HG03558 (cell line): ENCODE measurements at regions not wholly inside any gene's neighbourhood (a gene's known extent, or its start where the extent isn't known, plus 50 kb on each side); places are given as distances from the start of the nearest gene placed in this dataset.

Experiments
- ATAC-seq: cut with Tn5 transposase; IDR thresholded peaks from one replicate; pipeline ENCODE4 v1.9.1; 2021; ENCODE audit warnings: moderate number of reproducible peaks; ENCODE audit not compliant: unreplicated experiment; ENCODE audit errors: extremely low read depth

GRCh38 chr21:24123785-24124184, 1483.5 kb downstream of the MRPL39 start:
- ATAC-seq: no peak

DNA sequence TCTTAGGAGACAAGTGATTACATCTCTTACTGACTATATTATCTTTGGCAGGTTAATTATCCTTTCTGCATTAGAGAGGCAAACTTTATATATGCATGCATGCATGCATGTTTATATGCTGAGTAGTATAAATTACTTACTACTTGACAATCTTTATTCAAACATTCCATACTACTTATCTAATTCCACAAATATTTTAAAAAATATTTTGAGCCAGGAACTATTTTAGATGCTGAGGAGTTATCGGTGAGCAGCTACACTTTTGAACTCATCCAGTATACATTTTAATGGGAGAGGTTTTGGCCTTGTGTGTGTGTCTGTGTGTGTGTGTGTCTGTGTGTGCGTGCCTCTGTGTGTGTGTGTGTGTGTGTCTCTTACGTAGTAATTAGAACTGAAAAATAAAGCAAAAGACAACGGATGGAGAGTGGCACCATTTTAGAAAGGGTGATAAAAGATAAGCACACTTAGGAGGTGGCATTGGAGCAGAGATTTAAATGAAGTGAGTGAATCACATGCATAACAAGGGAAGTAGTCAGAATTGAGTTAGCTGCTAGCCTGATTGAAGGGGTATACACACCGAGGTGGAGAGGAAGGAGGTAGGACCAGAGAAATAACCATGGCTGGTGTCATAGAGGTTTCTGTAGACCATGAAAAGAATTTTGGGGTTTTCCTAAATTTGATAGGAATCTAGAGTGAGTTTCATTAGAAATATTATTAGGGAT, 1488.4 kb downstream of the MRPL39 start:
- ATAC-seq: no peak

GRCh38 chr21:24115141-24115540, 1492.1 kb downstream of the MRPL39 start:
- no peak for ATAC-seq

- ATAC-seq: no peak
These were observed 1495.3 kb downstream of the MRPL39 start for GRCh38 chr21:24112020-24112419.

DNA sequence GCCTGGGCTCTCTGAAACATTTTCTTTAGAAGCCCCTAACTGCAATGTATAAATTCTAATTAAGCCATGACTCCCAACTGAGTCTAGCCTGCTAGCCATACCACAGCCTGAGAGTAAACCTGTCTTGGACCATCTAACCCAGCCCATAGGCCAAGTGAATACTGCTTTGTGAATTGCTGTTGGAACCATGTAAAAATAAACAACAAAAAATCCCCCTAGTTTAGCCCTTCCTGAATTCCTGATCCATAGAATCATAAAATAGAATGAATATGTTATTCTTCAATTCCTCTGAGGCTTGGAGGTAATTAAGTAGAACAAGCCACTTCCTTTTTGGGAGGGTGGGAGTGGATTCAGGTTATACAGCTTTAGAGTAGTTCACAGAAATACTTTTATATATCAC, 1496.4 kb downstream of the MRPL39 start:
- ATAC-seq: no peak

DNA sequence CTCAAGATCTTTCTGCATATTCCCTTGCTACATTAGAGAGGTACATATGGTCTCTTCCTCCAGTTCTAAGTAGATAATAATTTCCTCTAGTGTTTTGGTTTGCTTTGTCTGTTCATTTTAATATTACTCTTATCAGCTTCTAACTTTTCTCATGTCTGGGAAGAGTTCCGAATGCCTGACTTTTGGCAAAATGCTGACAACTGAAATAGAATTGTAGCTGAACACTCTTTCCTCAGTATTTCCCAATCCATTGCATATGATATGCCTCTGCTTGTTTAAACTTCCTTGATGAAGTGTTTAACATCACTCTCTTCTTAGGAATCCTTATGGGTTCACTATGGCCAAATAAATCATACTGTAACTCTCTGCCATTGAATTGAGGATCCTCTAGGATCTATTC, 1510.1 kb downstream of the MRPL39 start:
- ATAC-seq: no peak

DNA sequence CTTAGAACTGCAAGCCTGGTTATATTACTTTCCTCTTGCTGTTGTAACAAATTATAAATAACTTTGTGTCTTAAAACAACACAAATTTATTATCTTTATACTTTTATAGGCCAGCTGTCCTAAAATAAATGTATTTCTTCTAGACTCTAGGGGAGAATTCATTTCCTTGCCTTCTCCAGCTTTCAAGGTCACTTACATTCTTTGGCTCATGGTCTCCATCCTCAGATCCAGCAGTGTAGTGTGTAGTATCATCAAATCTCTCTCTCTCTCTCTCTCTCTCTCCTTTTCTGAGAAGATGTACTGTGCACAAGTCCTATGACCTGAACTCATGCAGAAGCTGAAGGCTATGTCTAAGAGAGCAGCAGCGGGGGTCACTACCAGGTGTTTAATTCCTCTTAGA, 1510.6 kb downstream of the MRPL39 start:
- no peak for ATAC-seq

DNA sequence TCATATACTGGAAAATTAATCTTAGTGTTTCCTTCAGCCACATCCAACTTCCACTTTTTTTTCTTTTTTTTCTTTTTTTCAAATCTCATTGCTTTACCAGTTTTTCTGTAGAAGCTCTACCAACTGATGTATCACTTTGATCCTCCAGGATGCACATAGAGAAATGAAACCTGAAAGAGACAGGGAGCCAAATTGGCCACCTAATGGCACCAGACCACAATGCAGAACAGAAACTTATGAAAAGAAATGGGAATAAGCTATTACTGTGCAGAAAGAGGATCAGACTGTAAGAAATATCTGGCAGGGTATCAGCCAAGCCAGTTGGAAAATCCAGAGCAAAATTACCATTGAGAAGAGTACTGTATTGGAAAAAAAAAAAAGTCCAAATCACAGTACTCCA, 1514.2 kb downstream of the MRPL39 start:
- no peak for ATAC-seq

DNA sequence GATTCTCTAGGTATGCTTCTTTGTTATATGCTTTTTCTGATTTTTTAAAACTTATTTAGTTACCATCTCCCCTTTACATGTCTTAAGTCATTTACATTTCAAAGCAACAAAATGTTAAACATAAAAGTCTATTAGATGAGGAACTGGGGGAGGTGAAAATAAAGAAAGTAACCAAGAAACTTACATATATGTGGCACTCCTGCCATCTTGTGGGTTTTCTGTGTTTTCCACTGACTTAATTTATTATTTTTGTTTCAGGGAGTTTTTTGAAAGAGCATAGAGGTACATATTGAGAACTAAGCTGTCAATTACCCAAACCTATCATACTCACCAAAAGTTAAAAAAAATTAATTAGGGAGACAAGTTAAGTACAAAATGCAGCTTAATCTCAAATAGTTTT, 1531.1 kb downstream of the MRPL39 start:
- ATAC-seq: no peak

- no peak for ATAC-seq
These were observed 1551.6 kb downstream of the MRPL39 start for GRCh38 chr21:24055696-24056095.

DNA sequence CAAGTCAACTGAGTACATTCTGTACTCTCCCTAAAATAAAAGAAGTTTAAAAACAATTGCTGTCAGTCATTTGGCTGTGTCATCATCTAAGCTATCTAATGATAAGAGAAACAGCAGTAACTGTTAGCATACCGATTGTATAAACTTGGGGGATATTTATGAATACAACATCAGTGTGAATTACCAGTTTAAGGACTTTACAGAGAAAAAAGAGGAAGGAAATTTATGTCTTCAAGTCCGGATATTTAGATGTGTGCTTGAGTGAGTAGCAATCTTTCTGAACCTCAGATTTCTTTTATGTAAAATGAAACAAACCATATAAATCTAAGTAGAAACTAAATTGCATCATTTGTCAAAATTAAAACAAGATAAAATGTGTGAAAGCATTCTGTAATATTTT, 1557.0 kb downstream of the MRPL39 start:
- ATAC-seq: no peak

GRCh38 chr21:24046829-24047443, 1560.3 kb downstream of the MRPL39 start:
- no peak for ATAC-seq

DNA sequence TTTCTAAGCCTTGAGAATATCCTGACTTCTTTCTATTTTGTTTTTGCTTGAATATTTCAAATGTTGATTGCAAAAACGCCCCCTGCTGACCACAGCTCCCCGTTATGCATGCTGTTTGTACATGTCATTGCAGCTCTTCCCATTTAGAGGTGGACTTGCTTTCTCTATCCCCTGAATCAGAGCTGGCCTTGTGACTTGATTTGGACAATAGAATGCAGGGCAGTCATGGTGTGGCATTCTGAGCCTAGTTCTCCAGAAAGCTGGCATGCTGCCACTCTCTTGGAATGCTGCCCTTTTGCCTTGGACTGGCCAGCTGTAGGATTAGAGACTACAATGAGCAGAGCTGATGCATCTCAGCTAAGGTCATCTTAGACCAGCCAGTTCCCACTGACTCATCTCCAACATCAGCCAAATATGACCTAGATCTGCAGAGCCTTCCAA, 1561.5 kb downstream of the MRPL39 start:
- no peak for ATAC-seq

DNA sequence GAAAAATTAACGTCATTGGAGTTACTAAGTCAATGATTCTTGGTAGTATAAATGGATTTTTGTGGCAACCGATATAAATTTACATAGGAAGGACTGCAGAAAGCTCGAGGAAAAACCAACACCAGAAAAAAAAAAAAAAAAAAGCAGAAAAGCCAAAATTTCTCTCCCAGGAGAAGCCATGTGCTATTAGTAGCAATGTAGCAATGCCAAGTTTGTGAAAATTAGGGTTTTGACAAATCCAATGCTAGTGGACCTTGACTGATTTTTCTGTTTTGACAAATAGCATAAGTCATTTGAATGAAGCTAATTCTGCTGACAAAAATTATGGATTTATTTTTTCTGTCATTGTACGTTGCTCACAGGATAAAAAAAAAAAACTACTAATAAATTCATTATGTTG, 1561.9 kb downstream of the MRPL39 start:
- no peak for ATAC-seq

GRCh38 chr21:24042687-24043086, 1564.6 kb downstream of the MRPL39 start:
- ATAC-seq: no peak

DNA sequence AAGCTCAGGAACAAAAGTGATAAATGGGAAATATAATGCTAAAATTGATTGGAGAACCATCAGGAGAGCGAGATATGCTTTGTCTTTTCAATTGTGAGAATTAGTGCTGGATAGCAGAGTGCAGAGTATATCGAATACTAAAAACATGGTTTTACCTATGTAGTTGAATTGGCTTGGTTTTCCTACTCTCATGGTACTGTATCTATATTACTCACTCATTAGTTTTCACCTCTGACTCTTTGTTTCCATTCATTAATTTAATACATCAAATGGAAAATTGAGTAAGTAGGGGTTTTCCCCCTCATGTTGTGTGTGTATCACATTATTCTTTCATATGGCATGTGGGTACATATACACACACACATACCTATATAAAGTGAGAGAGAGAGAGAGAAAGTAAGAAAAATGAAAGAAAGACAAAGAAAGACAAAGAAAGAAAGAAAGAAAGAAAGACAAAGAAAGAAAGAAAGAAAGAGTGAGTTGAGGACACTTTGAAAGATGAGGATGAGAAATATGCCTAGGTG, 1574.5 kb downstream of the MRPL39 start:
- no peak for ATAC-seq

GRCh38 chr21:24027396-24027795, 1579.9 kb downstream of the MRPL39 start:
- ATAC-seq: no peak

DNA sequence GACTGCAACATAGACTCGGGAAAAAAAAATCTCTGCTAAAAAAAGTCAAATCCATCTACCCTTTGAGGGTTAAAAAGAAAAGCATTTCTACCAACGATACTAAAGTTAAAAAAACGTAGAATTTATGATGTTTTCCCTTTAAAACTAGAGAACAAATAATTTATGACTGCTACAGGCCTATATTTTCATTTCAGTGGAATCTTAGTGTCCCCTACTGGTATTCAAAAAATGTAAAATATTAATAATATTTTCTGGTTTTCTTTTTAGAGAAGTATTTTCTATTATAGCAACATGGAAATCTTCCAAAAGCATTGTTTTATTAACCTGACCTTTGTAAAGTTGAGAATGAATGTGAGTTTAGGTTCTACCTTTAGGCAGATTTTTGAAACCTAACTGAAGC, 1582.2 kb downstream of the MRPL39 start:
- no peak for ATAC-seq

GRCh38 chr21:24023936-24024335, 1583.3 kb downstream of the MRPL39 start:
- ATAC-seq: no peak

DNA sequence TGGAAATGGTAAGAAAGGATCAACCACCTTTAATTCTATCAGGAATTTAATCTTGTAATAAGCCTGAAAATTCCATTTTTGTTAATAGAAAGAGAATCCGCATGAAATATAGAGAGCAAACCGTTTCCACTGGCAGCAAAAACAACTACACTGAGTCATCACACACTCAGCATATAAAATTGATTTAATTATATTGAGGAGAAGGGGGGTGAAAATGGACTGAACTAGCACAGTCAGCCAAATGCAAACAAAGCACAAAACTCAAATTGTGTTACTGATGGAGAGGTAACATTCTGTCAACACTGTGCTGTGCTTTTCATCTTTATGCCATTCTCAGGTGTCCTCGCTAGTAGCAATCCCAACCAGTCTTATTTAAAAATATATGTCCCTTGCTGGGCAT, 1583.9 kb downstream of the MRPL39 start:
- ATAC-seq: no peak

GRCh38 chr21:24014381-24014780, 1592.9 kb downstream of the MRPL39 start:
- ATAC-seq: no peak

DNA sequence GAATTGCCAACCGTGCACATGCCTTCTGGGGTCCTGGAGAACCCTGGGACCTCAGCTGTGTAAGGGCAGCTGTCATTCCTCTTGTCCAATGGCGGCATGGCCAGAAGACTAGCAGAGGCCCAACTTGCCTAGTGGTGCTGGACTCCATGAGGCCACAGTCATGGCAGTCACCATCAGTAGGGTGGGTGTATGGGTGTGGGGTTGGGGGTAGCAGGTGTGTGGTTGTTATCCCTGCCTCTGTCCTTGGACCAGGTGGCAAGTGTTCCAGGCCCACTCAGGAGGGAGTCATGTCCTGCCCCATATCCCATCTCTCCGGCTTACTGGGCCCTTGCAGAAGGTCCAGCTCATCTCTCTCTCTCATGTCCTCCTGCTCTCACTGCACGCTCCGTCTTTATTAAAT, 1596.2 kb downstream of the MRPL39 start:
- no peak for ATAC-seq
